KMS-11 (cell line): ENCODE measurements at regions not wholly inside any gene's neighbourhood (a gene's known extent, or its start where the extent isn't known, plus 50 kb on each side); places are given as distances from the start of the nearest gene placed in this dataset.

Source experiments
- H2AFZ ChIP-seq: fragments of 200-600 bp; sonication (generic); 2 replicates; pipeline ENCODE4 v1.6.1; 2016; ENCODE audit warnings: antibody characterized with exemption, mixed run types, low read depth
- H3K27ac ChIP-seq: fragments of 200-600 bp; sonication (generic); 2 replicates; pipeline ENCODE4 v1.6.1; 2016; ENCODE audit warnings: mild to moderate bottlenecking, mixed run types
- H3K27me3 ChIP-seq: fragments of 200-600 bp; sonication (generic); 2 replicates; pipeline ENCODE4 v1.6.1; 2017; ENCODE audit warnings: mild to moderate bottlenecking, low read depth, mixed run types, moderate library complexity; ENCODE audit not compliant: insufficient read depth
- H3K36me3 ChIP-seq: fragments of 200-600 bp; sonication (generic); 2 replicates; pipeline ENCODE4 v1.6.1; 2017; ENCODE audit warnings: mild to moderate bottlenecking, mixed run types; ENCODE audit not compliant: insufficient read depth
- H3K4me1 ChIP-seq: fragments of 200-600 bp; sonication (generic); 2 replicates; pipeline ENCODE4 v1.6.1; 2016; ENCODE audit warnings: mild to moderate bottlenecking, low read depth, mixed run types; ENCODE audit not compliant: poor library complexity, severe bottlenecking
- H3K4me2 ChIP-seq: fragments of 200-600 bp; sonication (generic); 2 replicates; pipeline ENCODE4 v1.7.0; 2016; ENCODE audit warnings: mild to moderate bottlenecking, mixed run types
- H3K4me3 ChIP-seq: fragments of 200-600 bp; sonication (generic); IDR thresholded peaks from 2 replicates; pipeline ENCODE4 v1.6.1; 2017; ENCODE audit warnings: low read depth, low read length, mixed read lengths; ENCODE audit not compliant: insufficient read depth
- H3K79me2 ChIP-seq: fragments of 200-600 bp; sonication (generic); 2 replicates; pipeline ENCODE4 v1.6.1; 2016; ENCODE audit warnings: low read depth, mixed run types; ENCODE audit not compliant: insufficient read depth
- H3K9ac ChIP-seq: fragments of 200-600 bp; sonication (generic); 2 replicates; pipeline ENCODE4 v1.6.1; 2016; ENCODE audit warnings: mild to moderate bottlenecking, mixed run types
- H4K20me1 ChIP-seq: fragments of 200-600 bp; sonication (generic); 2 replicates; pipeline ENCODE4 v1.6.1; 2016; ENCODE audit warnings: mild to moderate bottlenecking, mixed run types; ENCODE audit not compliant: insufficient read depth
- TF ChIP-seq, protein P1 (sequence below): fragments of 200-600 bp; sonication (generic); conservative IDR thresholded peaks from 2 replicates; pipeline ENCODE4 v1.6.1; 2017; ENCODE audit warnings: low read depth, mild to moderate bottlenecking, antibody characterized with exemption, low read length, moderate library complexity, mixed read lengths

DNA sequence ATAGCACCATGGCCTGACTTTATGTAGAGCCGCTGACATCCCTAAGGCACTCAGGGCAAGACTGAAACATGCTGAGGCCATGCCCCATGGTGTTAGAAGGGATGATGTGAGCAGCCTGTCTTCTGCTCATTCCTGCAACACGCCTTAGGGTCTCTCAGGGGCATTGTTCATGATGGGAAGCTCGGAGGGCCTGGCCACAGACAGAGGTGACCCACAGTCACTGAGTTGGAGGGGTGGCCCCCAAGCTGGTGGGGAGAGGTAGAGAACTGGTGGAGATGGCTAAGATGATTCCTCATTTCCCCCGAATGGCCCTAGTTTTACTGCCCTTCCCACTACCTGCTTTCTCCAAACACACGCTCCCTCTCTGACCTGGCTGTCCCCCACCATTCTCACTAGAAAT is 135.2 kb downstream of the BARX1 start:
- Histone ChIP-seq H4K20me1 (no peaks in the 10 kb centered on the region), H3K27me3 (no peaks in the 10 kb centered on the region), H3K36me3 (no peaks in the 10 kb centered on the region), H3K4me1 (no peaks in the 10 kb centered on the region), H3K27ac (no peak overlapping the region), H3K4me2 (no peak overlapping the region), H3K4me3 (no peak overlapping the region), H3K79me2 (no peaks in the 10 kb centered on the region), H3K9ac (no peak overlapping the region), H2AFZ (no peak overlapping the region)
- TF ChIP-seq, protein P1, sequence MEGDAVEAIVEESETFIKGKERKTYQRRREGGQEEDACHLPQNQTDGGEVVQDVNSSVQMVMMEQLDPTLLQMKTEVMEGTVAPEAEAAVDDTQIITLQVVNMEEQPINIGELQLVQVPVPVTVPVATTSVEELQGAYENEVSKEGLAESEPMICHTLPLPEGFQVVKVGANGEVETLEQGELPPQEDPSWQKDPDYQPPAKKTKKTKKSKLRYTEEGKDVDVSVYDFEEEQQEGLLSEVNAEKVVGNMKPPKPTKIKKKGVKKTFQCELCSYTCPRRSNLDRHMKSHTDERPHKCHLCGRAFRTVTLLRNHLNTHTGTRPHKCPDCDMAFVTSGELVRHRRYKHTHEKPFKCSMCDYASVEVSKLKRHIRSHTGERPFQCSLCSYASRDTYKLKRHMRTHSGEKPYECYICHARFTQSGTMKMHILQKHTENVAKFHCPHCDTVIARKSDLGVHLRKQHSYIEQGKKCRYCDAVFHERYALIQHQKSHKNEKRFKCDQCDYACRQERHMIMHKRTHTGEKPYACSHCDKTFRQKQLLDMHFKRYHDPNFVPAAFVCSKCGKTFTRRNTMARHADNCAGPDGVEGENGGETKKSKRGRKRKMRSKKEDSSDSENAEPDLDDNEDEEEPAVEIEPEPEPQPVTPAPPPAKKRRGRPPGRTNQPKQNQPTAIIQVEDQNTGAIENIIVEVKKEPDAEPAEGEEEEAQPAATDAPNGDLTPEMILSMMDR: no peak

DNA sequence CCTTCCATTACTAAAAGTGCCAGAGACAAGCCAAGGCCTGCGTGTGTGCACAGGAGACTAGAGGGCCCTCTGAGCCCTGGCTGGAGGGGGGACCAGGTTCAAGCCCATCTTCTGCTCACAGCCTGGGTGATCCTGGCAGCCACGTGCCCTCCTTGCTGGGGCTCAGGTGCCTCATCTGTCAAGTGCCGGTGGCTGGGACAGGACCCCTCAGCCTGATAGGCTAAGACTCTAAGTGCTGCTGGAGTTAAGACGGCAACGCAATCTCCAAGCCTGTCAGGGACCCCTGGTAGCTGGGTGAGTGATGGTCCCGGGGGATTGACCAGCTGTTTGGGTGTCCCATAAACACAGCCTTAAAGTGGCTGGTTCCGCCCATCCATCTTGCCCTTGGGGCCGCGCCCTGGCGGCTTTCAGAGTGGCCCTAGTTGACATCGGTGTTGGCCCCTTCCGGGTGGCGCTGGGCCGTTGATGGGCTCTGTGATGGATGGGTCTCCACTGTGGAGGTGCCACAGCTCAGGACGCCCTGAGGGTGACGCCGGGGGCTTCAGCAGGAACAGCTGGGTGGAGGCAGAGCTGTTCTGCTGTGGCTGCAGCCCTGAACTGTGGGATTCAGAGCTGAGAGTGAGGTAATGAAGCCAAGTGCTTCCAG is 136.2 kb downstream of the BARX1 start:
- no peaks in the 10 kb centered on the region for H3K4me1 ChIP-seq
- H3K27ac ChIP-seq: no peak overlapping the region
- no peak overlapping the region for H3K4me2 ChIP-seq
- H3K79me2 ChIP-seq: no peaks in the 10 kb centered on the region
- H3K4me3 ChIP-seq: no peak overlapping the region
- TF ChIP-seq, protein P1: no peak
- no peak overlapping the region for H2AFZ ChIP-seq
- H3K36me3 ChIP-seq: no peaks in the 10 kb centered on the region
- no peaks in the 10 kb centered on the region for H3K27me3 ChIP-seq
- no peak overlapping the region for H3K9ac ChIP-seq
- no peaks in the 10 kb centered on the region for H4K20me1 ChIP-seq

DNA sequence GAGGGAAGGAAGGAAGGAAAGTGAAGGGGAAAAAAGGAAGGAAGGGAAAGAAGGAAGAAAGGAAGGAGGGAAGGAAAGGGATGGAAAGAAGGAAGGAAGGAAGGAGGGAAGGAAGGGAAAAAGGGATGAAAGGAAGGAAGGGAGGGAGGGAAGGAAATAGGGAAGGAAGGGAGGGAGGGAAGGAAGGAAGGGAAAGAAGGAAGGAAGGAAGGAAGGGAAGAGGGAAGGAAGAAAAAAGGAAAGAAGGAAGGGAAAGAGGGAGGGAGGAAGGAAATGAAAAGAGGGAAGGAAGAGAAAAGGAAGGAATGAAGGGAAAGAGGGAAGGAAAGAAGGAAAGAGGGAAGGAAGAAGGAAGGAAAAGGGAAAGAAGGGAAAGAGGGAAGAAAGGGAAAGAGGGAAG is 136.9 kb downstream of the BARX1 start:
- Histone ChIP-seq H4K20me1 (no peaks in the 10 kb centered on the region), H3K27me3 (no peaks in the 10 kb centered on the region), H3K79me2 (no peaks in the 10 kb centered on the region), H3K4me1 (no peaks in the 10 kb centered on the region), H3K9ac (no peak overlapping the region), H2AFZ (no peak overlapping the region), H3K4me3 (no peak overlapping the region), H3K36me3 (no peaks in the 10 kb centered on the region), H3K4me2 (no peak overlapping the region), H3K27ac (no peak overlapping the region)
- TF ChIP-seq, protein P1: no peak

DNA sequence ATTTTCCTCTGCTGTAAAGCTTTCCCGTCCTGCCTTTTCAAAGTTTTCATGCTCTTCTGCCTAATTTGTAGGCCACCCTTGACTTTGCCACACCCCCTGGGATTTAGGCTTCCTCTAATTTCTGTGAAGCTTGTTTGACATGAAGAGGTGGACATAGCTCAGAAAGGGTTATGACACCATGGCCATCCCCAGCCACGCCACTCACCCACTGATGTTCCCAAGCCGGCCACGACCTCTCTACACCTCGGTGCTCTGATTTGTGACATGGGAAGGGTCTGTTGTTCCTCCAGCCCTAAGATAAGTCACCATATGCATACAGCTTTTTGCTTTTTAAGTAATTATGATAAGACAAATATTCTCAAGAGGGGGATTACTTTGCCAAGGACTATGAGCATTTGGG is 139.5 kb downstream of the BARX1 start:
- H3K36me3 ChIP-seq: no peaks in the 10 kb centered on the region
- TF ChIP-seq, protein P1: no peak
- H3K79me2 ChIP-seq: no peaks in the 10 kb centered on the region
- no peaks in the 10 kb centered on the region for H3K4me1 ChIP-seq
- H2AFZ ChIP-seq: no peak overlapping the region
- H3K9ac ChIP-seq: no peak overlapping the region
- no peaks in the 10 kb centered on the region for H3K27me3 ChIP-seq
- no peak overlapping the region for H3K27ac ChIP-seq
- H3K4me2 ChIP-seq: no peak overlapping the region
- H3K4me3 ChIP-seq: no peak overlapping the region
- H4K20me1 ChIP-seq: no peaks in the 10 kb centered on the region
